Activated naive CD4-positive, alpha-beta T cell treated with anti-CD3 and anti-CD28 coated beads, Interleukin-2, amount 50 U/mL, for 24 hours (primary cell): ENCODE measurements at regions not wholly inside any gene's neighbourhood (a gene's known extent, or its start where the extent isn't known, plus 50 kb on each side); places are given as distances from the start of the nearest gene placed in this dataset.
"Not testable (repeated sequence)": the region's sequence is repeated elsewhere in the genome, so short reads cannot be mapped to it uniquely, and the experiment has no call there.

Experiments used
- H3K27ac Mint-ChIP-seq: one replicate; pipeline ENCODE4 v1.8.0; 2021; ENCODE audit warnings: mild to moderate bottlenecking, mixed read lengths
- H3K27me3 Mint-ChIP-seq: one replicate; pipeline ENCODE4 v1.8.0; 2021; ENCODE audit warnings: mixed read lengths
- H3K36me3 Mint-ChIP-seq: one replicate; pipeline ENCODE4 v1.8.0; 2021; ENCODE audit warnings: mixed read lengths
- H3K4me1 Mint-ChIP-seq: one replicate; pipeline ENCODE4 v1.8.0; 2021; ENCODE audit warnings: mixed read lengths
- H3K4me3 Mint-ChIP-seq: one replicate; pipeline ENCODE4 v1.8.0; 2021; ENCODE audit warnings: mild to moderate bottlenecking, mixed read lengths
- H3K9me3 Mint-ChIP-seq: one replicate; pipeline ENCODE4 v1.8.0; 2021; ENCODE audit warnings: mixed read lengths

DNA sequence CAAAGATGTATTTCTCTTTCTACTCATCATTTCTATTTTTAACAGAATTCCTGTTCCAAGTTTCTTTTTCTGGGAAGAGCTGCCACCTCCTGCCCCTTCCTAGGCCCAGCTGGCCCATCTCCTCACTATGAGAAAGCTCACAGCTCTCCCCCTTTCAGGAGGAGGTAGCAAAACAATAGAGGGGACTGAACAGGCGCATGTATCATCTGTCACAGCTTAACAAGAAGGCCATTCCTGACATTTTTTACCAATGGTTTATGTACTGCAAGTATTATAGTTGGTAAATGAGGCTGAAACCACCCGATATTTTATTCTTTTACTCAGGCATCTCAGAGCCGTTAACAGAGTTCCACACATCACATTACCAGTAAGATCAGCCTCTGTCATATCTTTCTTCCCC, 103.7 kb upstream of the MTHFD1L start:
- Mint-ChIP-seq H3K4me1 (no peaks in the 10 kb centered on the region), H3K9me3 (no peaks in the 10 kb centered on the region), H3K27ac (no peak overlapping the region), H3K36me3 (no peaks in the 10 kb centered on the region), H3K4me3 (no peak overlapping the region), H3K27me3 (peaks cover 10% of the 10 kb centered on the region)

GRCh38 chr6:150764334-150765066, 101.0 kb upstream of the MTHFD1L start:
- Mint-ChIP-seq H3K9me3 (no peaks in the 10 kb centered on the region), H3K4me3 (no peak overlapping the region), H3K4me1 (no peaks in the 10 kb centered on the region), H3K27ac (no peak overlapping the region), H3K27me3 (peaks cover 10% of the 10 kb centered on the region), H3K36me3 (no peaks in the 10 kb centered on the region)

GRCh38 chr6:150765067-150765764, 100.3 kb upstream of the MTHFD1L start:
- no peaks in the 10 kb centered on the region for H3K36me3 Mint-ChIP-seq
- H3K27me3 Mint-ChIP-seq: peaks cover 8% of the 10 kb centered on the region
- H3K4me1 Mint-ChIP-seq: no peaks in the 10 kb centered on the region
- H3K9me3 Mint-ChIP-seq: no peaks in the 10 kb centered on the region
- no peak overlapping the region for H3K4me3 Mint-ChIP-seq
- H3K27ac Mint-ChIP-seq: no peak overlapping the region

GRCh38 chr6:150766201-150766997, 99.1 kb upstream of the MTHFD1L start:
- H3K36me3 Mint-ChIP-seq: no peaks in the 10 kb centered on the region
- H3K4me3 Mint-ChIP-seq: no peak overlapping the region
- H3K4me1 Mint-ChIP-seq: no peaks in the 10 kb centered on the region
- peaks cover 8% of the 10 kb centered on the region for H3K27me3 Mint-ChIP-seq
- no peak overlapping the region for H3K27ac Mint-ChIP-seq
- H3K9me3 Mint-ChIP-seq: no peaks in the 10 kb centered on the region

- no peaks in the 10 kb centered on the region for H3K9me3 Mint-ChIP-seq
- H3K4me1 Mint-ChIP-seq: no peaks in the 10 kb centered on the region
- H3K27me3 Mint-ChIP-seq: peaks cover 8% of the 10 kb centered on the region
- H3K36me3 Mint-ChIP-seq: no peaks in the 10 kb centered on the region
- no peak overlapping the region for H3K4me3 Mint-ChIP-seq
- no peak overlapping the region for H3K27ac Mint-ChIP-seq
Observed at GRCh38 chr6:150767161-150767560, 98.3 kb upstream of the MTHFD1L start.

DNA sequence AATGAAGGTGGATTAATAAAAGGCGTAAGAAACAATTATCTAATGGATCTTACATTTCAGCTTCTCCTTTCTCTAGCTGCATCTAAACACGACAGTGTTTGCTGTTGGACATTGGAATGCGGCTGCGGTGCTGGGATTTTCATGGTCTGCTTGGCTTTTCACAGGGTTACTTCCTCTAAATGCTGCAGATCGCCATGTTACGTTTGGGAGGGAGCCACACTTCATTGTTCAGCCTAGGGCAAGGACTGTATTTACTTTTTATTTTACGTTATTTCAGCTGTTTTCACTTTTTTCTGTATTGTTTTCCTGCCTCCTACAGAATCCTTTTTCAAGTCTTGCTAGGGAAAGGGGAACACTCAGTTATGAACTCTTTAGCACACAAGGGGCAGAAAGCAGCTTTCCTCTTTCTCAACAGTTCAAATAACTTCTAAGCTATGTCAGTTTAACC, 97.9 kb upstream of the MTHFD1L start:
- Mint-ChIP-seq H3K36me3 (no peaks in the 10 kb centered on the region), H3K27me3 (peaks cover 5% of the 10 kb centered on the region), H3K9me3 (no peaks in the 10 kb centered on the region), H3K27ac (no peak overlapping the region), H3K4me3 (no peak overlapping the region), H3K4me1 (no peaks in the 10 kb centered on the region)

DNA sequence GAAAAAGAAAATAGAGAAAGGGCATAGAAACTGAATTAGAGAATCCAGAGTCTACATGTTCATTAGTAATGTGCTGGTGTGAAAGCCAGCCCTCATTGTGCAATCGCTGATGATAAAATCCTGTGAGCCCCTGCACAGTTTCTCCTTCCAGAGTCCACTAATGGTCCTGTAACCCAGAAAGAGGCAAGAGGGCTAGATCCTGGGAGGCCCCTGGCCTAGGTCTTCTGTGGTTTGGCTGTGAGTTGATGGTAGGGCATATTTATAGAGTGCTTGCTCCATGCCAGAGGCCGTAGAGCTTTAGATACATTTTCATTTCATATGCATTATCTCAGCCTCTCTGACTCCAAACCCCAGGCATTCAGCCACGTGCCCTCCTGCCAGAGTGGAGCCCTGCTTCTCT, 94.9 kb upstream of the MTHFD1L start:
- H3K9me3 Mint-ChIP-seq: peaks cover 9% of the 10 kb centered on the region
- no peak overlapping the region for H3K4me3 Mint-ChIP-seq
- H3K27me3 Mint-ChIP-seq: peaks cover 3% of the 10 kb centered on the region
- H3K4me1 Mint-ChIP-seq: no peaks in the 10 kb centered on the region
- no peaks in the 10 kb centered on the region for H3K36me3 Mint-ChIP-seq
- no peak overlapping the region for H3K27ac Mint-ChIP-seq

- no peaks in the 10 kb centered on the region for H3K36me3 Mint-ChIP-seq
- peaks cover 3% of the 10 kb centered on the region for H3K27me3 Mint-ChIP-seq
- no peak overlapping the region for H3K27ac Mint-ChIP-seq
- H3K4me1 Mint-ChIP-seq: no peaks in the 10 kb centered on the region
- no peak overlapping the region for H3K4me3 Mint-ChIP-seq
- H3K9me3 Mint-ChIP-seq: peaks cover 9% of the 10 kb centered on the region
Observed at GRCh38 chr6:150773969-150774368, 91.5 kb upstream of the MTHFD1L start.

GRCh38 chr6:150775415-150776203, 89.9 kb upstream of the MTHFD1L start:
- H3K27ac Mint-ChIP-seq: no peak overlapping the region
- H3K27me3 Mint-ChIP-seq: peaks cover 4% of the 10 kb centered on the region
- no peaks in the 10 kb centered on the region for H3K36me3 Mint-ChIP-seq
- H3K4me1 Mint-ChIP-seq: no peaks in the 10 kb centered on the region
- H3K4me3 Mint-ChIP-seq: no peak overlapping the region
- H3K9me3 Mint-ChIP-seq: peaks cover 9% of the 10 kb centered on the region

DNA sequence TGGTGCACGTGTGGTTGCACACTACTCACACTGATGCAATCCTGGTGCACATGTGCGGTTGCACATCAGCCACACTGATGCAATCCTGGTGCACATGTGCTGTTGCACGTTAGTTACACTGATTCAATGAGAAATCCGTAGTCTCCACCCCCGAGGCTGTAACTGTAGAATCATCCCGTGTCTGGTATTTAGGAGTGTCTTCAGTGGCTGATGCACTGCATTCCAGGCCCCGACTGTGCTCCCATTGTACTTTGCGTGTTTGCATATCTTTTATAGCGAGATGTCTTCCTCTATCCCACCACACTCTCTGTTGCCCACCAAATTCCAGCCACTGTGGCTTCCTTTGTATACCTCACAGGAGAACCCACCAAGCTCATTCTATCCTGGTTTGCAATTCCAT, 87.8 kb upstream of the MTHFD1L start:
- Mint-ChIP-seq H3K9me3 (peaks cover 11% of the 10 kb centered on the region), H3K4me1 (no peaks in the 10 kb centered on the region), H3K27me3 (peaks cover 5% of the 10 kb centered on the region), H3K4me3 (no peak overlapping the region), H3K27ac (no peak overlapping the region), H3K36me3 (no peaks in the 10 kb centered on the region)

- Mint-ChIP-seq H3K4me3 (no peak overlapping the region), H3K4me1 (no peaks in the 10 kb centered on the region), H3K27ac (no peak overlapping the region), H3K9me3 (peaks cover 6% of the 10 kb centered on the region), H3K27me3 (peaks cover 11% of the 10 kb centered on the region), H3K36me3 (no peaks in the 10 kb centered on the region)
Observed at GRCh38 chr6:150783813-150784212, 81.7 kb upstream of the MTHFD1L start.

DNA sequence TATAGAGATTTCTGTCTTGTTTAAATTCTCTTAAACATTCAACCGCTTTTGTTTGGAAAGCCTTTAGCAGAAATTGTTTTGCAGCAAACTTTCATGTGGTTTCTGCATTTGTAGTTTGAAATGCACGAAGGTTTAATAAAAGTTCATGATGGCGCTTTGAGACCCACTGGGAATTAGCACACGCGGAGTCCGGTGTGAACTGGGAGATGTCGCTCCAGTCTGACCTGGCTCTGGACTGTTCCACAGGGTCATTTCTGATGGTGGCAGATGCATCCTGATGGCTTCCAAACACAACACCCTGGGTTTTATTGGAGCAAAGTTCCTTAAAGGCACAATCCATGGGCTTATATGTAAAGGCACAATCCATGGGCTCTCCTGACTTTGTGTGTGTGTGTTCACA, 78.1 kb upstream of the MTHFD1L start:
- peaks cover 6% of the 10 kb centered on the region for H3K9me3 Mint-ChIP-seq
- peaks cover 10% of the 10 kb centered on the region for H3K27me3 Mint-ChIP-seq
- H3K4me1 Mint-ChIP-seq: no peaks in the 10 kb centered on the region
- H3K27ac Mint-ChIP-seq: no peak overlapping the region
- H3K4me3 Mint-ChIP-seq: no peak overlapping the region
- no peaks in the 10 kb centered on the region for H3K36me3 Mint-ChIP-seq

DNA sequence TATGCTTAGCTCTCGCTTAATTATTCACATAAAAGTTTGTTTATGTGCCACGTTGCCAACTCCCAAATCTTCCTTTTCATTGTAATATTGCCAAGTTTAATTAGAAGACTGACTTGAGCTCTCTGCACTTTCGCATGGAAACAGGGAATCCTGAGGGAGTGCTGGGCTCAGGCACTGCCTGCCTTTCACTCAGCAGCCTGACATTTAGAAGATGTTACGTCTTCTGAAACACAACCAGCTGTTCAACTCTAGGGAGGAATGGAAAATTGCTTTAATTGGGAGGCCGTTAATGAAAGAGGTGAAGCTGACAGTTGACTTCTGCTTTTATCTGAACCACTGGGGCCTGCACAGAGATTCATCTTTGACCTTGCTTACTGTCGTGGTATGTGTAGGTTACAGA, 77.4 kb upstream of the MTHFD1L start:
- Mint-ChIP-seq H3K4me1 (no peaks in the 10 kb centered on the region), H3K4me3 (no peak overlapping the region), H3K36me3 (no peaks in the 10 kb centered on the region)

GRCh38 chr6:150789906-150790305, 75.6 kb upstream of the MTHFD1L start:
- not testable (repeated sequence) for H3K27me3 Mint-ChIP-seq, H3K9me3 Mint-ChIP-seq, H3K4me1 Mint-ChIP-seq, H3K27ac Mint-ChIP-seq, H3K36me3 Mint-ChIP-seq, H3K4me3 Mint-ChIP-seq

More for the DNA sequence above, 77.4 kb upstream of the MTHFD1L start:
- Mint-ChIP-seq H3K27ac (no peak overlapping the region), H3K27me3 (peaks cover 7% of the 10 kb centered on the region), H3K9me3 (peaks cover under 1% of the 10 kb centered on the region)

- no peaks in the 10 kb centered on the region for H3K4me1 Mint-ChIP-seq
- H3K9me3 Mint-ChIP-seq: no peaks in the 10 kb centered on the region
- H3K27me3 Mint-ChIP-seq: peaks cover 2% of the 10 kb centered on the region
- H3K4me3 Mint-ChIP-seq: no peak overlapping the region
- no peak overlapping the region for H3K27ac Mint-ChIP-seq
- no peaks in the 10 kb centered on the region for H3K36me3 Mint-ChIP-seq
Observed at GRCh38 chr6:150791717-150792116, 73.8 kb upstream of the MTHFD1L start.
